Endothelial cell of umbilical vein (primary cell): ENCODE measurements at regions not wholly inside any gene's neighbourhood (a gene's known extent, or its start where the extent isn't known, plus 50 kb on each side); places are given as distances from the start of the nearest gene placed in this dataset.

Experiments
- CTCF ChIP-seq, 2 donors: IDR thresholded peaks; 1 replicate in 1 of 2; 2 replicates in 1 of 2; pipeline ENCODE4 v1.5.1; 2011; ENCODE audit warnings: low read length in 2 of 2, mild to moderate bottlenecking in 2 of 2, moderate library complexity in 2 of 2, control low read depth in 1 of 2, inconsistent platforms in 1 of 2, low read depth in 1 of 2; ENCODE audit not compliant: insufficient read depth in 1 of 2; ENCODE audit errors: extremely low read depth in 1 of 2
- EZH2 ChIP-seq: IDR thresholded peaks from 2 replicates; pipeline ENCODE4 v1.6.1; 2012; ENCODE audit warnings: borderline replicate concordance, low read depth, mild to moderate bottlenecking, moderate library complexity, low read length, inconsistent platforms; ENCODE audit not compliant: severe bottlenecking
- FOS ChIP-seq: IDR thresholded peaks from 2 replicates; pipeline ENCODE4 v1.6.1; 2011; ENCODE audit warnings: mild to moderate bottlenecking, low read length, moderate library complexity, borderline replicate concordance; ENCODE audit not compliant: insufficient read depth
- JUN ChIP-seq: IDR thresholded peaks from 2 replicates; pipeline ENCODE4 v1.6.1; 2011; ENCODE audit warnings: borderline replicate concordance, low read depth; ENCODE audit not compliant: insufficient read length, insufficient read depth
- MAX ChIP-seq: IDR thresholded peaks from 2 replicates; pipeline ENCODE4 v1.6.1; 2011; ENCODE audit not compliant: insufficient read depth, insufficient read length
- POLR2A ChIP-seq: IDR thresholded peaks from 2 replicates; pipeline ENCODE4 v1.6.1; 2012; ENCODE audit warnings: low read depth, mild to moderate bottlenecking, control low read depth, low read length
- POLR2AphosphoS5 ChIP-seq: IDR thresholded peaks from 2 replicates; pipeline ENCODE4 v1.6.1; 2012; ENCODE audit warnings: low read depth, mild to moderate bottlenecking, control low read depth, low read length, moderate library complexity; ENCODE audit not compliant: insufficient read depth

- TF ChIP-seq POLR2A (no peak), MAX (no peak), EZH2 (no peak), FOS (no peak), CTCF (IDR thresholded peaks at IDR 0.05; ENCODE audit: extremely low read depth in 1 of 2, insufficient read depth in 1 of 2, low read depth in 1 of 2, low read length in 2 of 2) (no peak), POLR2AphosphoS5 (no peak), JUN (no peak)
These were observed 319.5 kb downstream of the FOXA2 start for GRCh38 chr20:22264917-22265316.
